IgD-negative memory B cell (primary cell): ENCODE measurements at regions not wholly inside any gene's neighbourhood (a gene's known extent, or its start where the extent isn't known, plus 50 kb on each side); places are given as distances from the start of the nearest gene placed in this dataset.

Source experiments
- H3K27ac Mint-ChIP-seq, 3 donors: one replicate each; pipeline ENCODE4 v1.8.0; 2020 to 2022; ENCODE audit warnings: mild to moderate bottlenecking in 3 of 3, mixed read lengths in 3 of 3, moderate library complexity in 1 of 3
- H3K27me3 Mint-ChIP-seq: one replicate; pipeline ENCODE4 v1.8.0; 2021; ENCODE audit warnings: mixed read lengths
- H3K36me3 Mint-ChIP-seq: one replicate; pipeline ENCODE4 v1.8.0; 2020; ENCODE audit warnings: mild to moderate bottlenecking, mixed read lengths
- H3K4me1 Mint-ChIP-seq, 3 donors: one replicate each; pipeline ENCODE4 v1.8.0; 2020 to 2022; ENCODE audit warnings: mixed read lengths in 3 of 3, mild to moderate bottlenecking in 1 of 3
- H3K4me3 Mint-ChIP-seq, 4 donors: one replicate each; pipeline ENCODE4 v1.8.0; 2020 to 2022; ENCODE audit warnings: mild to moderate bottlenecking in 4 of 4, mixed read lengths in 4 of 4, moderate library complexity in 3 of 4
- H3K9me3 Mint-ChIP-seq, 3 donors: one replicate each; pipeline ENCODE4 v1.8.0; 2020 to 2021; ENCODE audit warnings: mixed read lengths in 3 of 3, mild to moderate bottlenecking in 1 of 3

- no peak overlapping the region for H3K27ac Mint-ChIP-seq
- peaks cover 5 to 15% (median 8%) of the 10 kb centered on the region in 3 donors for H3K9me3 Mint-ChIP-seq
Observed at GRCh38 chr5:159752622-159753275, 163.5 kb upstream of the ADRA1B start.

GRCh38 chr5:159758189-159758588, 158.1 kb upstream of the ADRA1B start:
- Mint-ChIP-seq H3K4me3 (no peak overlapping the region), H3K4me1 (no peaks in the 10 kb centered on the region), H3K36me3 (peaks cover 3% of the 10 kb centered on the region), H3K9me3 (peaks cover 0 to 2% (median 1%) of the 10 kb centered on the region in 3 donors), H3K27me3 (no peaks in the 10 kb centered on the region), H3K27ac (no peak overlapping the region)

More at GRCh38 chr5:159752622-159753275, 163.5 kb upstream of the ADRA1B start:
- Mint-ChIP-seq H3K36me3 (no peaks in the 10 kb centered on the region), H3K4me3 (no peak overlapping the region), H3K27me3 (no peaks in the 10 kb centered on the region), H3K4me1 (peaks cover 4 to 6% (median 5%) of the 10 kb centered on the region in 3 donors)

GRCh38 chr5:159759791-159760290, 156.4 kb upstream of the ADRA1B start:
- Mint-ChIP-seq H3K27ac (no peak overlapping the region), H3K27me3 (no peaks in the 10 kb centered on the region), H3K36me3 (peaks cover 4% of the 10 kb centered on the region), H3K4me3 (no peak overlapping the region), H3K9me3 (no peaks in the 10 kb centered on the region), H3K4me1 (peaks cover 0 to 4% (median 4%) of the 10 kb centered on the region in 3 donors)

- Mint-ChIP-seq H3K27ac (no peak overlapping the region), H3K27me3 (no peaks in the 10 kb centered on the region), H3K36me3 (peaks cover 4% of the 10 kb centered on the region), H3K4me3 (no peak overlapping the region), H3K9me3 (no peaks in the 10 kb centered on the region), H3K4me1 (peaks cover 0 to 4% (median 4%) of the 10 kb centered on the region in 3 donors)
Observed at GRCh38 chr5:159762921-159763320, 153.4 kb upstream of the ADRA1B start.

- H3K4me3 Mint-ChIP-seq: no peak overlapping the region
- H3K36me3 Mint-ChIP-seq: peaks cover 4% of the 10 kb centered on the region
- no peaks in the 10 kb centered on the region for H3K9me3 Mint-ChIP-seq
- H3K4me1 Mint-ChIP-seq: peaks cover 0 to 4% (median 4%) of the 10 kb centered on the region in 3 donors
- H3K27ac Mint-ChIP-seq: no peak overlapping the region
- no peaks in the 10 kb centered on the region for H3K27me3 Mint-ChIP-seq
Observed at GRCh38 chr5:159763562-159763961, 152.7 kb upstream of the ADRA1B start.

- no peak overlapping the region for H3K4me3 Mint-ChIP-seq
- peaks cover 4% of the 10 kb centered on the region for H3K36me3 Mint-ChIP-seq
- no peaks in the 10 kb centered on the region for H3K9me3 Mint-ChIP-seq
- no peak overlapping the region for H3K27ac Mint-ChIP-seq
- no peaks in the 10 kb centered on the region for H3K27me3 Mint-ChIP-seq
- peaks cover 0 to 4% (median 4%) of the 10 kb centered on the region in 3 donors for H3K4me1 Mint-ChIP-seq
Observed at GRCh38 chr5:159764283-159765134, 151.8 kb upstream of the ADRA1B start.

- H3K4me1 Mint-ChIP-seq: peaks cover 0 to 4% (median 4%) of the 10 kb centered on the region in 3 donors
- no peaks in the 10 kb centered on the region for H3K27me3 Mint-ChIP-seq
- H3K9me3 Mint-ChIP-seq: no peaks in the 10 kb centered on the region
- no peak overlapping the region for H3K4me3 Mint-ChIP-seq
- H3K27ac Mint-ChIP-seq: no peak overlapping the region
- peaks cover 4% of the 10 kb centered on the region for H3K36me3 Mint-ChIP-seq
Observed at GRCh38 chr5:159765135-159765433, 151.2 kb upstream of the ADRA1B start.

- Mint-ChIP-seq H3K36me3 (peaks cover 4% of the 10 kb centered on the region), H3K27me3 (no peaks in the 10 kb centered on the region), H3K27ac (no peak overlapping the region), H3K9me3 (no peaks in the 10 kb centered on the region), H3K4me3 (no peak overlapping the region), H3K4me1 (peaks cover 0 to 4% (median 4%) of the 10 kb centered on the region in 3 donors)
Observed at GRCh38 chr5:159765760-159766517, 150.3 kb upstream of the ADRA1B start.

- peaks cover 0 to 7% (median 7%) of the 10 kb centered on the region in 3 donors for H3K4me1 Mint-ChIP-seq
- peaks cover 1% of the 10 kb centered on the region for H3K36me3 Mint-ChIP-seq
- no peak overlapping the region for H3K4me3 Mint-ChIP-seq
- no peaks in the 10 kb centered on the region for H3K27me3 Mint-ChIP-seq
- no peak overlapping the region for H3K27ac Mint-ChIP-seq
- H3K9me3 Mint-ChIP-seq: no peaks in the 10 kb centered on the region
Observed at GRCh38 chr5:159768243-159768642, 148.0 kb upstream of the ADRA1B start.

- Mint-ChIP-seq H3K27me3 (peaks cover 6% of the 10 kb centered on the region), H3K4me1 (peaks cover 0 to 5% (median 3%) of the 10 kb centered on the region in 3 donors), H3K4me3 (peak overlapping the region; percentile 11 to 92 (median 72)), H3K36me3 (no peaks in the 10 kb centered on the region), H3K9me3 (no peaks in the 10 kb centered on the region), H3K27ac (peak overlapping the region in 1 of 3 donors; percentile 13)
Observed at GRCh38 chr5:159772698-159773061, 143.6 kb upstream of the ADRA1B start.

GRCh38 chr5:159773062-159773924, 143.0 kb upstream of the ADRA1B start:
- H3K4me3 Mint-ChIP-seq: peak overlapping the region; percentile 18 to 92 (median 82)
- H3K4me1 Mint-ChIP-seq: peaks cover 0 to 5% (median 3%) of the 10 kb centered on the region in 3 donors
- no peaks in the 10 kb centered on the region for H3K9me3 Mint-ChIP-seq
- no peaks in the 10 kb centered on the region for H3K36me3 Mint-ChIP-seq
- H3K27ac Mint-ChIP-seq: peak overlapping the region; percentile 13 to 81 (median 78)
- peaks cover 6% of the 10 kb centered on the region for H3K27me3 Mint-ChIP-seq

GRCh38 chr5:159774476-159775031, 141.7 kb upstream of the ADRA1B start:
- peaks cover 6% of the 10 kb centered on the region for H3K27me3 Mint-ChIP-seq
- no peaks in the 10 kb centered on the region for H3K36me3 Mint-ChIP-seq
- no peaks in the 10 kb centered on the region for H3K9me3 Mint-ChIP-seq
- peak overlapping the region in 3 of 4 donors; percentile 27 to 55 (median 41) for H3K4me3 Mint-ChIP-seq
- peaks cover 0 to 5% (median 3%) of the 10 kb centered on the region in 3 donors for H3K4me1 Mint-ChIP-seq
- H3K27ac Mint-ChIP-seq: peak overlapping the region in 1 of 3 donors; percentile 41

GRCh38 chr5:159775890-159776289, 140.4 kb upstream of the ADRA1B start:
- Mint-ChIP-seq H3K4me3 (no peak overlapping the region), H3K27ac (no peak overlapping the region), H3K4me1 (peaks cover 0 to 5% (median 3%) of the 10 kb centered on the region in 3 donors), H3K9me3 (no peaks in the 10 kb centered on the region), H3K27me3 (peaks cover 8% of the 10 kb centered on the region), H3K36me3 (no peaks in the 10 kb centered on the region)
